Middle frontal gyrus (tissue), 1 donor: ENCODE measurements at regions not wholly inside any gene's neighbourhood (a gene's known extent, or its start where the extent isn't known, plus 50 kb on each side); places are given as distances from the start of the nearest gene placed in this dataset.

Source experiments
- DNase-seq: peaks from one replicate; pipeline ENCODE4 v3.0.0-alpha.2; 2015; ENCODE audit warnings: low spot score; ENCODE audit errors: extremely low spot score

DNA sequence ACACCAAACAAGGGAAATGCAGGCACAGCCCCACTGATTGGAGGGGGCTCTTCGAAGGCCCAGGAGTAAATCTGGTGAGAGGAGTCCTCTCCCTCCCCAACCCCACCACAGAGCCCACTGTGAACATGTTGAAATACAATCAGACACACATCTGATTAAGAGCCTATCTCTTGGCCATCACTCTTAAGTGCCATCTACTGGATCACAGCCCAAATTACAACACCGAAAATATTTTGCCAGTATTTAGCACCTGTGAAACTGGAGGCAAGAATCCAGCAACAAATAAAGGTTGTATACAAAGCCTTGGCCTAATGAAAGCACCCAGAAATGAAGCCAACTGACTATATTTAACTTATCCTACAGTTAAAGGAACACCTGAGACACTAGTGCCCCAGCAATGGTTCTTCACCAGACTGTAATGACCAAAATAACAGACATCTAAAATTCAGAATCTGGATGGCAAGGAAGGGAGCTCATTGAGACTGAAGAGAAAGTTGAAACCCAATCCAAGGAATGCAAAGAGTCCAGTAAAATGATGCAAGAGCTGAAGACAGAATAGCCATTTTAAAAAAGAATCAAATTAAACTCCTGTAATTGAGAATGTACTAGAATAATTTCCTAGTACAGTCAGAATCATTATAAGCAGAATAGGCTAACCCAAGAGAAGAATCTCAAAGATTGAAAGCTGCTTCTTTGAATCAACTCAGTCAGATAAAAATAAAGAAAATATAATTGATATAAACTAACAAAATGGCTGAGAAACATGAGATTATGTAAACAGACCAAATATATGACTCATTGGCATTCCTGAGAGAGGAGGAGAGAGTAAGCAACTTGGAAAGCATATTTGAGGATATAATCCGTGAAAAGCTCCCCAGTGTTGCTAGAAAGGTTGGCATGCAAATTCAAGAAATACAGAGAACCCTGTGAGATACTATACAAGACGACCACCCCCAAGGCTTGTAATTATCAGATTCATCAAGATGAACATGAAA is 1117.0 kb downstream of the FLRT2 start:
- no peak for DNase-seq

DNA sequence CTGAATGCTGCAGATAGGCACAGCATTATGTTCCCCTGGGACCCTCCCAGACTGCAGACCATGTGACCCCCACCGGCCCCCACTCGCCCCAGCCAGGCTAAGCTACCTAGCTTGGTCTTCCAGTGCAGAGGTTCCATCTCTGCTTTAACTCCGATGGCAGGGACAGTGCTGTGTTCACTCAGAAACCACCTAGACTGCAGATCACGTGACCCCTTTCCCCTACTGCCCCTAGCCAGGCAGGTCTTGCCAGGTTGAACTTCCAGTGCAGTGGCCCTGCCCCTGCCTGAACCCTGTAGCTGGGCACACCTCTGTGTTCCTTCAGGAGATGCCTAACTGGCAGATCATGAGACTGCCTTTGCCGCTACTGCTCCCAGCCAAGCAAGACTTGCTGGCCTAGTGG is 1116.2 kb downstream of the FLRT2 start:
- no peak for DNase-seq

DNA sequence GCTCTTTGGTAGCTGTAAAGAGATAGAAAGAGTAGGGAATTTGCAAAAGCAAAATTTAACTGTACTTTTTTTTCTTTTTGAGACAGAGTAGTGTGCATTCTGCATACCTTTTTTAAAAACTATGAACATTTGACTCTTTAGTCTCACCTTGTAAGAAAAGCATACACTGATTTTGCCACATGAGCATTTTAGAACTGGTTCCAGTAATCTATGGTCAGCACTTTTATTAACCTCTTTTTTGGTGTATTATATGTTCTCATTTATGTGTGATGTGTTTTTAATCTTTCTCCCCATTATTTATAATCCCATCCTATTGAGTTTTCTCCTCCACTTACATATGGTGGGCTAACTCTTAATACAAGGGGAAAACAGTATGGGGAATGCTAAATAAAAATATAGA is 1111.4 kb downstream of the FLRT2 start:
- no peak for DNase-seq

GRCh38 chr14:86640288-86640687 is 1110.3 kb downstream of the FLRT2 start:
- no peak for DNase-seq

DNA sequence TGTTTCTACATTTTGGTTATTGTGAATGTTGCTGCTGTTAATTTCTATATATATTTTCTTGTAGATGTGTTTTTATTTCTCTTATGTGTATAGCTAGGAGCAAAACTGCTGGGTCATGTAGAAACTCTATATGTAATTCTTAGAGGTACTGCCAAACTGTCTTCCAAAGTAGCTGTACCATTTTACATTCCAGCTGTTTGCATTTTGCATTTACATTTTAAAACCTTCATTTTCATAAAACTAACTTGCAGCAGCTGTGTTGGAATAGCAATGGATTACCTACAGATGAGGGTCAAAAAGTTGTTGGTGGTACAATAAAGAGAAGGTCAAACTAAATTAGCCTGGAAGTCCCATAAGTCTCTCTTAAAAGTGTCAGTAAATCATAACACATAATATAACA is 1109.7 kb downstream of the FLRT2 start:
- DNase-seq: no peak

DNA sequence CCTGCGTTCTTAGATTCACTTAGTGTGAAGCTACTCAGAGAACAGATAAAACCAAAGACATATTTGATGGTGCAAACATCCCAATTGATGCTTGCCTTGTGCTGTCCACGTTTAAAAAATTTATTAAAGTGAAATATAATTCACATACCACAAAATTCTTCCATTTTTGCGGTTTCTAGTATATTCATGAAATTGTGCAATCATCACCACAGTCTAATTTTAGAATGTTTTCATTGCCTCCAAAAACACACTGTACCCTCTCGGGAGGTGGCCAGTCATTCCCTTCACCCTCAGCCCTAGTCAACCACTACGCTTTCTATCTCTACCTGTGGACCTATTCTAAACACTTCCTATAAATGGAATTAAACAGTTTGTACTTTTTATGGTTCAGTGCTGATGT is 1109.2 kb downstream of the FLRT2 start:
- DNase-seq: no peak

- DNase-seq: no peak
Observed at GRCh38 chr14:86627080-86627479, 1097.1 kb downstream of the FLRT2 start.

GRCh38 chr14:86626530-86626929 is 1096.6 kb downstream of the FLRT2 start:
- no peak for DNase-seq

DNA sequence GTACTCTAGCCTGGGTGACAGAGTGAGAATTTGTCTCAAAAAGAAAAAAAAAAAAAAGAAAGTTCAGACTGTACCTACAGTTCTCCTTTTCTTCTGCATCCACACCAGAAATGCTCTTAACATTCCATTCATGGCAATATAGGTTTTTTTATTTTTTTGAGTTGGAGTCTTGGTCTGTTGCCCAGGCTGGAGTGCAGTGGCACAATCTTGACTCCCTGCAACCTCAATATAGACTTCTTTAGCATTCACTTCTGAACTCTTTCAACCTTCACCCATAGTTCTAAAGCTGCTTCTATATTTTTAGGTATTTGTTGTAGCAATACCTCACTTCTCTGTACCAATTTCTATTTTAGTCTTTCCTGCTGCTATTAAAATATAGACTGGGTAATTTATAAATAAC is 1095.7 kb downstream of the FLRT2 start:
- no peak for DNase-seq

DNA sequence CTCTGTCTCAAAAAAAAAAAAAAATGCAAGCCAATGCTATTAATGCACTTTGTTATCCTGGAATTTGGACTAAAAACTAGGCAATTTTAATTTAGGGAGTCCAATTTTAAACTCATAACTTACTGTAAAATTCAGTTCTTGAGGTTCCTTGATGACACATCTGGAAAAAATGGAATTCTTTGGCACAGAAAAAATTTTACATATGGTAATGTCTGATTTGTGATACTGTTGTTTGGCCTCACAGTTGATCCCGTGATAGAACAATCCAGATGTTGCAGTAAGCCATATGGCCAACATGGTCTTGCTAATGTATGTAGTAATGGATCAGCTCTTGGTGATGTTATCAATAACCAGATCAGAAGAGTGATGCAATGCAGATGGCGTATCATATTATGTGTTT is 1089.8 kb downstream of the FLRT2 start:
- no peak for DNase-seq

DNA sequence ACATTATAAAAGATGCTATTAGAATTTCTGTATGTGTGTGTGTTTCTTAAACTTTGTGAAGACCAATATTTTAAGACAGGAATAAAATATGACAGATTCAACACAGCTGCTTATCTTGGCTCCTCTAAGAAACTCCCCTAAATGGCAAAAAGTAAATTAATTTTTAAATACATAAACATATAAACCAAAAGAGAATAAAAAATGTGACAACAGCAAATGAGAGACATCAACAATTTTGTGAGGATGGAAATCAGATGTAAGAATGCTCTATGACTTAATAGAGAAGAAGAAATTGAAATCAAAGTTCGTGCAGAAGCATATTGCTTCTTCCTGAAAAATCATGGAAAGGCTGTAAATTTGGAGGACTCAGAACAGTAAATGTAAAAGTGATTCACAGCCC is 1083.8 kb downstream of the FLRT2 start:
- no peak for DNase-seq

DNA sequence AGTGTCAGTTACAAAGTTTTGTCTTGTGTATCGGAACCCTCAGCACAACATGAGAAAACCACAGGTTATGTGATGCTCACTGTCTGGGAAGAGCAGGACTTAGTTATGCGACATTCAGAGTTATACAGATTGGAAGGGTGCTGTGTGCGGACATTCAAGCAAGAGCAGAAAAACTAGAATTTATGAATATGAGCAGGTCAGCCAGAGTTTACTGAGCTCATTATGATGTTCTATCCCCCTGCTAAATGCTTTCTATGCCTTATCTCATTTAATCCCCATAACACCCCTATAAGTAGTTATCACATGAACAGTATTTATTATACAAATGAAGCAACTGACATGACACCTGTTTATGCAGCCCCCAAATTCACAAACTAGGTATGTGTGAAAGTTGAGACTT is 1083.2 kb downstream of the FLRT2 start:
- DNase-seq: no peak

GRCh38 chr14:86604561-86604960 is 1074.6 kb downstream of the FLRT2 start:
- DNase-seq: no peak

DNA sequence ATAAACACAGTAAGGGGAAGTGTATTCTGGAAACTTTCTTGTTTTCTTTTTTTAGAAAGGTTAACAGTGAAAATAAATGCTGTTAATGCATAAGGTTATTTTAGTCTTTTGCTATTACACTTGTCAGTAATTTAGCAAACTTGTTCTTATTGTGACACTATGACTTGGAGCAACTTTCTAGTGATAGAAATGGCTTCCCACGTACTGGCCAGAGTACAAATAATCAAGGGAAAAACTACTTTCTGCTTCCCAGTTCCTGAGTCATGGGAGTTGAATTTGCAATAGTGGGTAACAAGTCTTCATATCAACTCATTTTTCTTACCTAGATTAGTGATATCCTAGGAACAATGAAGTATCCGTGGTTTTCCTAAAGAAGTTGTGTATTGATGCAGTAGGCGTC is 1072.3 kb downstream of the FLRT2 start:
- no peak for DNase-seq

DNA sequence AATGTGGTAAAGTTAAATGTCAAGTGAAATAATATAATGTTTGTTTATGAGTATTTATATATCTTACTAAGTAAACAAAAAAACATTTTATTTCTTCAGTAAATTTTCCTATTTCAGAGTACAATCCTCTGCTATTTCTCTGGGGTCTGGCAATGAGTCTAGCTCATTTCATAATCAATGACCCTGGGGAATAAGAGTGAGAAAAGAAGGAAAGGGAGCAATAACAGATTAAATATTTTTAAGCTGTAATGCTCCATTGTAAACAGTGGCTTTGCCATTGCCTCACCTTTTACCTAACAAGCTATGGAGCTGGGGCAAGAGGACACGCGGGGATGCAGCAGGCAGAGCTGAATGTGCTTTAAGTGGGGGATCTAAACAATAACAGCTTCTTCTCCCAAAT is 1071.9 kb downstream of the FLRT2 start:
- no peak for DNase-seq

- DNase-seq: no peak
Observed at GRCh38 chr14:86597279-86597678, 1067.3 kb downstream of the FLRT2 start.

- no peak for DNase-seq
Observed at GRCh38 chr14:86596024-86596423, 1066.1 kb downstream of the FLRT2 start.

DNA sequence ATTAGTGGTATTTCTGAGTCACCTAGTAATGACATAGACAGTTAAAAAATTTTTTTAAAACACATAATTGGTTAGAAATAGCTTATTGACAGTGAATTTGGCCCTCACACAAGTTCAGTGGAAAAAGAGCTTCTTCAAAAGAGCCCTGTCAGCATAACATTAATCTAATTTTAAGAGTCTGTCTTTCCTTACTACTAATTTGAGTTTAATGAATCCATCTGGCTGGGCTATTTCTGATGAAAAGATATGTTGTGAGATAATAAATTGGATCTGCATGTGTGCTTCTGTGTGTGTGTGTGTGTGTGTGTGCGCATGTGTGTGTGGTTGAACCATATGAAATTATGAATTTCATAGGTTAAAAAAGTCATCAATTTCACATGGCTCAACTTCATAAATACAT is 1045.2 kb downstream of the FLRT2 start:
- no peak for DNase-seq

GRCh38 chr14:86574778-86575129 is 1044.8 kb downstream of the FLRT2 start:
- DNase-seq: no peak

GRCh38 chr14:86574051-86574777 is 1044.3 kb downstream of the FLRT2 start:
- DNase-seq: no peak

DNA sequence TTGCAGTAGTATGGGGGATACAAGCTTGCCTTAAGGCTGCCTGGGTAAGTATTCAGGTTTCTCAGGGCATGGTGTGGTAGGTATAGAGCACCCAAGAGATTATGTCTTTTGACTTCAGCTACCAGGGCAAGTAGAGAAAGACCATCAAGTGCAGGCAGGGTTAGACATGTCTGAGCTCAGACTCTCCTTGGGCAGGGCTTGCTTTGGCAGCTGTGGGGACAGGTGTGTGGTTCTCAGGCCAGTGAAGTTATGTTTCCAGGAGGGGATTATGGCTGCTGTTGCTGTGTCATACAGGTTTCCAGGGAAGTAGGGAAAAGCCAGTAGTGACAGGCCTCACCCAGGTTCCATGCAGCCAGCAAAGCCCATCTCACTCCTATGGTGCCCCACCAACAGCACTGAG is 1040.4 kb downstream of the FLRT2 start:
- DNase-seq: no peak

- no peak for DNase-seq
Observed at GRCh38 chr14:86543521-86543920, 1013.6 kb downstream of the FLRT2 start.

DNA sequence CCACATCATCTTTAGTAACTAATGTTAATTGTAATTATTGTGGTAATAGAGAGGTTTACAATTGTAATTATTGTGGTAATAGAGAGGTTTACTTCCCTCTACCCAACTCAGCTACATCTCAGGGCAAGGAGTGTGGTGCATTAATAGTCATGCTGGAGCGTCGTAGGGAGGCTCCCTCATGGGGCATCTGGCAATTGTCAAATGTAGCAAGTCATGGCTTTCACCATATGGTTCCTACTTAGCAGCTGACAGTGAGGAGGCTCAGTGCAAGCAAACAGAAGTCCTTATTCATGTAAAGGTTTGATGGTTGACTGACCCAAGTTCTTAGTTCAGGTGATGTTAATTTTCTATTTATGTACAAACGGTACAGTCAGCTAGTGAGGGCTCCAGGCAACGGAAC is 1012.0 kb downstream of the FLRT2 start:
- DNase-seq: no peak
